Peyer's patch (tissue), 4 donors: ENCODE measurements at regions not wholly inside any gene's neighbourhood (a gene's known extent, or its start where the extent isn't known, plus 50 kb on each side); places are given as distances from the start of the nearest gene placed in this dataset.

ENCODE experiments used
- DNase-seq, 3 donors: peaks; one replicate each; pipeline ENCODE4 v3.0.0-alpha.2; 2017 to 2019
- H3K27ac ChIP-seq, 4 donors: fragments of 200-600 bp; sonication (generic); one replicate each; pipeline ENCODE4 v1.5.1; 2016 to 2019
- H3K27me3 ChIP-seq, 2 donors: fragments of 200-600 bp; sonication (generic); one replicate each; pipeline ENCODE4 v1.5.1; 2019
- H3K36me3 ChIP-seq, 3 donors: fragments of 200-600 bp; sonication (generic); one replicate each; pipeline ENCODE4 v1.5.1; 2016 to 2019
- H3K4me1 ChIP-seq, 4 donors: fragments of 200-600 bp; sonication (generic); one replicate each; pipeline ENCODE4 v1.5.1; 2016 to 2019
- H3K4me3 ChIP-seq, 4 donors: fragments of 200-600 bp; sonication (generic); 1 replicate in 3 of 4; 2 replicates in 1 of 4; pipeline ENCODE4 v1.5.1; 2016 to 2019; ENCODE audit warnings: mild to moderate bottlenecking in 1 of 4
- H3K9me3 ChIP-seq, 4 donors: fragments of 200-600 bp; sonication (generic); one replicate each; pipeline ENCODE4 v1.5.1; 2016 to 2019; ENCODE audit warnings: mild to moderate bottlenecking in 1 of 4
- POLR2A ChIP-seq, 2 donors: fragments of 450-650 bp; IDR thresholded peaks; one replicate each; pipeline ENCODE4 v1.5.1; 2017; ENCODE audit warnings: antibody characterized with exemption in 2 of 2, mild to moderate bottlenecking in 2 of 2, moderate library complexity in 2 of 2
- TF ChIP-seq, protein P1 (sequence below), 6 experiments: fragments of 450-650 bp in 4 of 6; fragments of 200-600 bp in 2 of 6; sonication (generic) in 1 of 6; IDR thresholded peaks; one replicate each; pipeline ENCODE4 v1.5.1; 2017 to 2019; ENCODE audit warnings: antibody characterized with exemption in 6 of 6, mild to moderate bottlenecking in 3 of 6, moderate library complexity in 1 of 6

GRCh38 chr19:46958532-46958931 is 61.1 kb upstream of the NPAS1 start:
- DNase-seq: no peak
- H3K9me3 ChIP-seq: no peaks in the 10 kb centered on the region
- H3K36me3 ChIP-seq: no peaks in the 10 kb centered on the region
- H3K27me3 ChIP-seq: no peaks in the 10 kb centered on the region
- H3K4me1 ChIP-seq: peaks cover 0 to 38% (median 10%) of the 10 kb centered on the region in 4 donors
- no peak overlapping the region for H3K4me3 ChIP-seq
- no peak for TF ChIP-seq POLR2A (IDR thresholded peaks at IDR 0.05)
- TF ChIP-seq, protein P1, sequence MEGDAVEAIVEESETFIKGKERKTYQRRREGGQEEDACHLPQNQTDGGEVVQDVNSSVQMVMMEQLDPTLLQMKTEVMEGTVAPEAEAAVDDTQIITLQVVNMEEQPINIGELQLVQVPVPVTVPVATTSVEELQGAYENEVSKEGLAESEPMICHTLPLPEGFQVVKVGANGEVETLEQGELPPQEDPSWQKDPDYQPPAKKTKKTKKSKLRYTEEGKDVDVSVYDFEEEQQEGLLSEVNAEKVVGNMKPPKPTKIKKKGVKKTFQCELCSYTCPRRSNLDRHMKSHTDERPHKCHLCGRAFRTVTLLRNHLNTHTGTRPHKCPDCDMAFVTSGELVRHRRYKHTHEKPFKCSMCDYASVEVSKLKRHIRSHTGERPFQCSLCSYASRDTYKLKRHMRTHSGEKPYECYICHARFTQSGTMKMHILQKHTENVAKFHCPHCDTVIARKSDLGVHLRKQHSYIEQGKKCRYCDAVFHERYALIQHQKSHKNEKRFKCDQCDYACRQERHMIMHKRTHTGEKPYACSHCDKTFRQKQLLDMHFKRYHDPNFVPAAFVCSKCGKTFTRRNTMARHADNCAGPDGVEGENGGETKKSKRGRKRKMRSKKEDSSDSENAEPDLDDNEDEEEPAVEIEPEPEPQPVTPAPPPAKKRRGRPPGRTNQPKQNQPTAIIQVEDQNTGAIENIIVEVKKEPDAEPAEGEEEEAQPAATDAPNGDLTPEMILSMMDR (IDR thresholded peaks at IDR 0.05): no peak
- H3K27ac ChIP-seq: no peak overlapping the region

DNA sequence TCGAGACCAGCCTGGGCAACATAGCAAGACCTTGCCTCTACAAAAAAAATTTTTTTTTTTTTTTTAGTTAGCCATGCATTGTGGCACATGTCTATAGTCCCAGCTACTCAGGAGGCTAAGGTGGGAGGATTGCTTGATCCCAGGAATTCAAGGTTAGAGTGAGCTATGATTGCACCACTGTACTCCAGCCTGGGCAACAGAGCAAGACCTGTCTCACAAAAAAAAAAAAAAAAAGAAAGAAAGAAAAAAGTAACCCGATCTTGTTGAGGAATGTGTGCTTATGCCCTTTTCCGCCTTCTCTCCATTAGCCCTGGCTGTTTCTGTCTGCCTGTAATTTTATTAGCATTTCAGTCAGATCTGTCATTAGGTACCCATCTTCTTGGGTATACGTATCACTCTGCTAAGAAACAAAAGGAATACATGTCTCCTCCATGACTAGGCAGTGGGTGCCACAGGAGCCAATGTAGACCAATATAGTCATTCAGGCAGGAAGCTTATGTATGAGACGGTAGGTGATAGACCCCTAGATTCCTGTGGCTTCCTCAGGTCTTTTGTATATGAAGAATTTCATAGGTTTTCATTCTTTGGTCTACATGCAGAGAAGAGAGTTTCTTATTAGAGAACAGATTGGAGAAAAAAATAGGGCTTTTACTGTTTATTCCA is 59.6 kb upstream of the NPAS1 start:
- Histone ChIP-seq H3K9me3 (no peaks in the 10 kb centered on the region), H3K36me3 (no peaks in the 10 kb centered on the region), H3K4me3 (no peak overlapping the region), H3K4me1 (peaks cover 0 to 25% (median 2%) of the 10 kb centered on the region in 4 donors), H3K27ac (no peak overlapping the region), H3K27me3 (no peaks in the 10 kb centered on the region)
- TF ChIP-seq POLR2A (IDR thresholded peaks at IDR 0.05): no peak
- TF ChIP-seq, protein P1 (IDR thresholded peaks at IDR 0.05): no peak
- no peak for DNase-seq

GRCh38 chr19:46962030-46962570 is 57.5 kb upstream of the NPAS1 start:
- H3K4me1 ChIP-seq: peaks cover 0 to 23% (median 0%) of the 10 kb centered on the region in 4 donors
- H3K4me3 ChIP-seq: no peak overlapping the region
- no peak for DNase-seq
- no peaks in the 10 kb centered on the region for H3K36me3 ChIP-seq
- H3K9me3 ChIP-seq: no peaks in the 10 kb centered on the region
- no peak overlapping the region for H3K27ac ChIP-seq
- H3K27me3 ChIP-seq: no peaks in the 10 kb centered on the region
- TF ChIP-seq, protein P1 (IDR thresholded peaks at IDR 0.05): no peak
- no peak for TF ChIP-seq POLR2A (IDR thresholded peaks at IDR 0.05)

- Histone ChIP-seq H3K9me3 (no peaks in the 10 kb centered on the region), H3K36me3 (no peaks in the 10 kb centered on the region), H3K4me1 (peaks cover 0 to 33% (median 2%) of the 10 kb centered on the region in 4 donors), H3K27ac (no peak overlapping the region), H3K27me3 (no peaks in the 10 kb centered on the region), H3K4me3 (no peak overlapping the region)
- TF ChIP-seq, protein P1 (IDR thresholded peaks at IDR 0.05): no peak
- no peak for TF ChIP-seq POLR2A (IDR thresholded peaks at IDR 0.05)
- no peak for DNase-seq
Measured at GRCh38 chr19:46963093-46963734, 56.4 kb upstream of the NPAS1 start.

- TF ChIP-seq POLR2A (IDR thresholded peaks at IDR 0.05): peak in 1 of 2 donors; percentile 51
- TF ChIP-seq, protein P1 (IDR thresholded peaks at IDR 0.05): no peak
- peak overlapping the region; percentile 14 to 81 (median 52) for H3K27ac ChIP-seq
- no peak overlapping the region for H3K4me3 ChIP-seq
- peak; percentile 34 to 82 (median 81) for DNase-seq
- no peaks in the 10 kb centered on the region for H3K9me3 ChIP-seq
- peaks cover 0 to 33% (median 2%) of the 10 kb centered on the region in 4 donors for H3K4me1 ChIP-seq
- H3K27me3 ChIP-seq: no peaks in the 10 kb centered on the region
- H3K36me3 ChIP-seq: peaks cover 0 to 6% (median 0%) of the 10 kb centered on the region in 3 donors
Measured at GRCh38 chr19:46967578-46968032, 52.0 kb upstream of the NPAS1 start.
